ENCODE measurements at regions not wholly inside any gene's neighbourhood (a gene's known extent, or its start where the extent isn't known, plus 50 kb on each side); places are given as distances from the start of the nearest gene placed in this dataset.
A peak's percentile ranks its signal among the peaks of the same experiment; 100 is the strongest.

GRCh38 chr2:134148172-134148571, 105.7 kb upstream of the MGAT5 start:
- intact Hi-C loops (cut with micrococcal nuclease): no loop called here

More at GRCh38 chr2:134148172-134148571, 105.7 kb upstream of the MGAT5 start:
- Mint-ChIP-seq H3K4me1 (peaks cover 81% of the 10 kb centered on the region), H3K9me3 (ENCODE audit: insufficient read depth) (no peaks in the 10 kb centered on the region), H3K27me3 (no peaks in the 10 kb centered on the region), H3K4me3 (no peak overlapping the region), H3K27ac (peak overlapping the region; percentile 60)
- H3K36me3 ChIP-seq (replicated peaks in 1 of 2; ENCODE audit: control extremely low read depth in 1 of 2, control insufficient read depth in 1 of 2, extremely low read depth in 1 of 2, insufficient read depth in 2 of 2, low read length in 1 of 2): peaks cover 0 to 24% of the 10 kb centered on the region in 2 experiments
- peaks cover 62% of the 10 kb centered on the region for H4K20me1 ChIP-seq (ENCODE audit: control insufficient read depth, insufficient read depth, low read length, poor library complexity, severe bottlenecking)
- H3K9me3 ChIP-seq (ENCODE audit: control extremely low read depth in 1 of 3, control insufficient read depth in 2 of 3, insufficient read depth in 1 of 3, low read length in 2 of 3): peaks cover 0 to 16% (median 0%) of the 10 kb centered on the region in 3 donors
- ChIA-PET CTCF (interaction anchor here (0.7 kb wide), 1 partner anchor 265 kb away, joined by 4 read pairs; no protein-coding TSS in a partner anchor), POLR2A (no interaction called here)
- DNase-seq: no peak
- no peak overlapping the region for H3K4me2 ChIP-seq (replicated peaks; ENCODE audit: low read depth, low read length, poor library complexity, severe bottlenecking)
- WGBS (ENCODE audit: insufficient coverage): 73% methylated on average over 2 of the region's 2 CpGs
- no peak for TF ChIP-seq CTCF (IDR thresholded peaks at IDR 0.05)
- TF ChIP-seq EZH2 (IDR thresholded peaks at IDR 0.05; ENCODE audit: borderline replicate concordance, insufficient read depth, low read depth, low read length, poor library complexity, severe bottlenecking): no peak
- peaks cover 30 to 38% of the 10 kb centered on the region in 2 donors for H3K4me1 ChIP-seq (ENCODE audit: control insufficient read depth in 2 of 2, insufficient read depth in 2 of 2, low read length in 2 of 2)
- H3K79me2 ChIP-seq (ENCODE audit: control insufficient read depth, insufficient read depth, low read length): peaks cover 98% of the 10 kb centered on the region
- no peak for ATAC-seq (ENCODE audit: low read depth)
- peak overlapping the region in 1 of 2 donors; percentile 68 for H3K27ac ChIP-seq (ENCODE audit: low read length in 2 of 2)
- no peak overlapping the region for H3K4me3 ChIP-seq (ENCODE audit: control extremely low read depth in 1 of 5, extremely low read depth in 1 of 5, insufficient read depth in 1 of 5, low read depth in 2 of 5, low read length in 4 of 5)
- no peak overlapping the region for H3K9ac ChIP-seq (ENCODE audit: low read length)
- no peak overlapping the region for H2AFZ ChIP-seq (ENCODE audit: insufficient read depth, low read depth, low read length, poor library complexity, severe bottlenecking)
- no peaks in the 10 kb centered on the region for H3K27me3 ChIP-seq (replicated peaks in 1 of 4; ENCODE audit: control extremely low read depth in 1 of 4, control insufficient read depth in 3 of 4, insufficient read depth in 4 of 4, low read length in 3 of 4)
